Nephron progenitor cell (in vitro differentiated cells): ENCODE measurements at regions not wholly inside any gene's neighbourhood (a gene's known extent, or its start where the extent isn't known, plus 50 kb on each side); places are given as distances from the start of the nearest gene placed in this dataset.

Experiments
- DNase-seq: peaks from one replicate; pipeline ENCODE4 v3.0.0; 2021
- H3K27ac Mint-ChIP-seq: 2 replicates; pipeline ENCODE4 v1.8.0; 2021; ENCODE audit warnings: mild to moderate bottlenecking, moderate library complexity, mixed read lengths
- H3K27me3 Mint-ChIP-seq: 2 replicates; pipeline ENCODE4 v1.8.0; 2021; ENCODE audit warnings: mild to moderate bottlenecking, low read depth, mixed read lengths; ENCODE audit not compliant: poor library complexity
- H3K36me3 Mint-ChIP-seq: 2 replicates; pipeline ENCODE4 v1.8.0; 2021; ENCODE audit warnings: low read depth, mixed read lengths
- H3K4me1 Mint-ChIP-seq: 2 replicates; pipeline ENCODE4 v1.8.0; 2021; ENCODE audit warnings: mixed read lengths
- H3K4me3 Mint-ChIP-seq: 2 replicates; pipeline ENCODE4 v1.8.0; 2021; ENCODE audit warnings: mild to moderate bottlenecking, moderate library complexity, mixed read lengths
- H3K9me3 Mint-ChIP-seq: 2 replicates; pipeline ENCODE4 v1.8.0; 2021; ENCODE audit warnings: mild to moderate bottlenecking, moderate library complexity, mixed read lengths
- TF ChIP-seq, protein P1 (sequence below): fragments of 200-600 bp; sonication (generic); IDR thresholded peaks from 2 replicates; pipeline ENCODE4 v1.5.0; 2021; ENCODE audit warnings: antibody characterized with exemption

DNA sequence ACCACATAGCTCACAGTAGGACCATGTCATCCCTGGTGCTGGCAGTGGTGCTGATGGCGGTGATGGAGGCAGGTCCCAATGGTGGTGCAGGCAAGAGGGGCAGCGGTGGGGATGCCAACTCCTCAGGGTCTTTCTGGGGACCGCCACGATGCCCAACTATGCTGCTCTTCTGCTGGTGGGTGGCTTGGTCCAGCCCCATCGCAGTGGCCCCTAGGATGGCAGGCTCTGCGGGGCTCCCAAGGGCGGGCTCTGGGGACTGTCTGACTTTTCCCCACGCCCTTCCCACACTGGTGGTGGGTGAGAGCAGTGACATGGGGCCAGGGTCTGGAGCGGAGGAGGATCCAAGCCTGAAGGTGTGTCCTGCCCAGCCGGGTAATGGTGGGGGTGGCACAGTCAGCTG, 288.9 kb upstream of the RIOK2 start:
- Mint-ChIP-seq H3K9me3 (peaks cover 14% of the 10 kb centered on the region), H3K4me1 (no peaks in the 10 kb centered on the region), H3K27me3 (peaks cover 3% of the 10 kb centered on the region), H3K36me3 (no peaks in the 10 kb centered on the region), H3K27ac (no peak overlapping the region), H3K4me3 (no peak overlapping the region)
- TF ChIP-seq, protein P1, sequence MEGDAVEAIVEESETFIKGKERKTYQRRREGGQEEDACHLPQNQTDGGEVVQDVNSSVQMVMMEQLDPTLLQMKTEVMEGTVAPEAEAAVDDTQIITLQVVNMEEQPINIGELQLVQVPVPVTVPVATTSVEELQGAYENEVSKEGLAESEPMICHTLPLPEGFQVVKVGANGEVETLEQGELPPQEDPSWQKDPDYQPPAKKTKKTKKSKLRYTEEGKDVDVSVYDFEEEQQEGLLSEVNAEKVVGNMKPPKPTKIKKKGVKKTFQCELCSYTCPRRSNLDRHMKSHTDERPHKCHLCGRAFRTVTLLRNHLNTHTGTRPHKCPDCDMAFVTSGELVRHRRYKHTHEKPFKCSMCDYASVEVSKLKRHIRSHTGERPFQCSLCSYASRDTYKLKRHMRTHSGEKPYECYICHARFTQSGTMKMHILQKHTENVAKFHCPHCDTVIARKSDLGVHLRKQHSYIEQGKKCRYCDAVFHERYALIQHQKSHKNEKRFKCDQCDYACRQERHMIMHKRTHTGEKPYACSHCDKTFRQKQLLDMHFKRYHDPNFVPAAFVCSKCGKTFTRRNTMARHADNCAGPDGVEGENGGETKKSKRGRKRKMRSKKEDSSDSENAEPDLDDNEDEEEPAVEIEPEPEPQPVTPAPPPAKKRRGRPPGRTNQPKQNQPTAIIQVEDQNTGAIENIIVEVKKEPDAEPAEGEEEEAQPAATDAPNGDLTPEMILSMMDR, result no peak
- no peak for DNase-seq

- TF ChIP-seq, protein P1, result no peak
- Mint-ChIP-seq H3K27me3 (no peaks in the 10 kb centered on the region), H3K9me3 (no peaks in the 10 kb centered on the region), H3K4me3 (no peak overlapping the region), H3K4me1 (peaks cover 5% of the 10 kb centered on the region), H3K27ac (no peak overlapping the region), H3K36me3 (no peaks in the 10 kb centered on the region)
- no peak for DNase-seq
These were observed 292.8 kb upstream of the RIOK2 start for GRCh38 chr5:97475847-97476246.

- Mint-ChIP-seq H3K4me3 (no peak overlapping the region), H3K36me3 (no peaks in the 10 kb centered on the region), H3K9me3 (no peaks in the 10 kb centered on the region), H3K27me3 (peaks cover 3% of the 10 kb centered on the region), H3K4me1 (peaks cover 5% of the 10 kb centered on the region), H3K27ac (no peak overlapping the region)
- DNase-seq, result no peak
- TF ChIP-seq, protein P1, result no peak
These were observed 293.9 kb upstream of the RIOK2 start for GRCh38 chr5:97476852-97477534.

DNA sequence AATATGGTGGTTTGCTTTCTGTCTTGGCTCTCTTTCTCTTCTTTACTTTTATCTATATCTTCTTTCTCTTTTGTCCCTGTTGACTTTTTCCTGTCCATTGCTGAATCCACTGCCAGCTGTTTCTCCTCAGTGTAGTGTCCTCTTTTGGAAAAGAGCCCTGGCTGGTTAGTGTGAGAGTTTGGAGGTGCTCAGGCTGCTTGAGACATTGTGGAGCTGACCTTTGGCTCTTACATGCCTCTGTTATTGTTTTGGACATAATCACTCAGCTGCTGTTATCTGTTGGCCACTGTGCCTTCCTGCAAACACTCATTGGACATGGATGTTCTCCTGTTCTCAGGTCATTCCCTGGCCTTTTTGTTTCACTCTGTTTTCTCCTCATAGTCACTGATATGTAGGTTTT, 295.4 kb upstream of the RIOK2 start:
- Mint-ChIP-seq H3K9me3 (no peaks in the 10 kb centered on the region), H3K27ac (peak overlapping the region; percentile 59), H3K4me3 (no peak overlapping the region), H3K4me1 (peaks cover 5% of the 10 kb centered on the region), H3K27me3 (peaks cover 3% of the 10 kb centered on the region), H3K36me3 (no peaks in the 10 kb centered on the region)
- TF ChIP-seq, protein P1, result no peak
- DNase-seq, result no peak

- Mint-ChIP-seq H3K4me1 (peaks cover 5% of the 10 kb centered on the region), H3K36me3 (no peaks in the 10 kb centered on the region), H3K27ac (no peak overlapping the region), H3K9me3 (no peaks in the 10 kb centered on the region), H3K27me3 (peaks cover 3% of the 10 kb centered on the region), H3K4me3 (no peak overlapping the region)
- no peak for DNase-seq
- TF ChIP-seq, protein P1, result no peak
These were observed 297.3 kb upstream of the RIOK2 start for GRCh38 chr5:97480313-97480712.

DNA sequence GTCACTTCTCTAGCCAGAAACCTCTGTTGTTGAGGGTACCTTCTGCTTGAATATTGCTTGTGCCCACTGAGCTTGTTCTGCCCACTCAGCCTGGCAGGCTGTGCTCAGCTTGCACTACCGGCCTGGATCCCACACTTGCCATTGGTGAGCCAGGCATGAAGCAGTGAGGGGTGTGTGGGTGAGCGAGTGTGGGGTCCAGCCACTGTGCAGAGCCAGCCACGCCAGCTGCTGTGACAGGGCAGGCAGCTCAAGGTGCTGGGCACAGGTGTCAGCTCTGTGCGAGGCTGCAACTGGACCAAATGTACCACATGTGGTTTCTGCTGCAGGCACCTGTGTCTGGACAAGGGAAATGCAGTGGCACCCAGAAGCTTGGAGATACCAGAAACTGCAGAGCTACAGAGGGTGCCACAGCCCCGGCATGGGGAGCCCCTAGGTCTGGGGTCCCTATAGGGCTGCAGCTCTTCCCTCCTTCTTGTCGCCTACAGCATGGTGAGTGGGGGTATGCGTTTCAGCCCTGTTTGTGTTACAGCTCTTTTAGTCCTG, 305.1 kb upstream of the RIOK2 start:
- Mint-ChIP-seq H3K4me3 (no peak overlapping the region), H3K36me3 (no peaks in the 10 kb centered on the region), H3K4me1 (peaks cover 5% of the 10 kb centered on the region), H3K27me3 (peaks cover 3% of the 10 kb centered on the region), H3K27ac (no peak overlapping the region), H3K9me3 (no peaks in the 10 kb centered on the region)
- TF ChIP-seq, protein P1, result no peak
- no peak for DNase-seq
